Hepatocyte (in vitro differentiated cells): ENCODE measurements at regions not wholly inside any gene's neighbourhood (a gene's known extent, or its start where the extent isn't known, plus 50 kb on each side); places are given as distances from the start of the nearest gene placed in this dataset.

Experiments used
- EZH2 ChIP-seq: fragments of 200-600 bp; sonication (generic); IDR thresholded peaks from 2 replicates; pipeline ENCODE4 v1.6.1; 2016; ENCODE audit warnings: antibody characterized with exemption, mild to moderate bottlenecking, borderline replicate concordance
- EZH2phosphoT487 ChIP-seq: fragments of 200-600 bp; sonication (generic); IDR thresholded peaks from one replicate; pipeline ENCODE4 v1.6.1; 2018; ENCODE audit warnings: antibody characterized with exemption, mild to moderate bottlenecking, low read depth, moderate library complexity; ENCODE audit not compliant: unreplicated experiment, severe bottlenecking
- TF ChIP-seq, protein P1 (sequence below): fragments of 200-600 bp; sonication (generic); IDR thresholded peaks from 2 replicates; pipeline ENCODE4 v1.5.1; 2016; ENCODE audit warnings: antibody characterized with exemption, mild to moderate bottlenecking; ENCODE audit not compliant: poor library complexity

DNA sequence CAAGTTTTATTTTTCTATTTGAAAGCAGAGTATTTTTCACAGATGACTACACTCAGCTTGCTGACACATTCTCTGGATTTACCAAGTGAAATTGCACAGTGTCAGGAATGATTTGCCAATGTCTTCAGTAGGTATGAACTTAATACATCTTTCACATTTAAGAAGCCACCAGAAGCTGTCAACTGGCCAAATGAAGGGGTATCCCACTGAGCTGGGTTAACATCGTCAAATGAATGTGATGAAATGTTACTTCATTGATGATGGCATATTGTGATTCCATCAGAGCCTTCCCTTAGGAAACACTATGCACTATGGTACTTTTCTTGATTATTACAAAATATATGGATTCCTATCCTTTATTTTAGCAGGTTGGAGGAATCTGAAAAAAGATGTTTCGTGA lies 592.3 kb downstream of the FGF9 start:
- TF ChIP-seq, protein P1, sequence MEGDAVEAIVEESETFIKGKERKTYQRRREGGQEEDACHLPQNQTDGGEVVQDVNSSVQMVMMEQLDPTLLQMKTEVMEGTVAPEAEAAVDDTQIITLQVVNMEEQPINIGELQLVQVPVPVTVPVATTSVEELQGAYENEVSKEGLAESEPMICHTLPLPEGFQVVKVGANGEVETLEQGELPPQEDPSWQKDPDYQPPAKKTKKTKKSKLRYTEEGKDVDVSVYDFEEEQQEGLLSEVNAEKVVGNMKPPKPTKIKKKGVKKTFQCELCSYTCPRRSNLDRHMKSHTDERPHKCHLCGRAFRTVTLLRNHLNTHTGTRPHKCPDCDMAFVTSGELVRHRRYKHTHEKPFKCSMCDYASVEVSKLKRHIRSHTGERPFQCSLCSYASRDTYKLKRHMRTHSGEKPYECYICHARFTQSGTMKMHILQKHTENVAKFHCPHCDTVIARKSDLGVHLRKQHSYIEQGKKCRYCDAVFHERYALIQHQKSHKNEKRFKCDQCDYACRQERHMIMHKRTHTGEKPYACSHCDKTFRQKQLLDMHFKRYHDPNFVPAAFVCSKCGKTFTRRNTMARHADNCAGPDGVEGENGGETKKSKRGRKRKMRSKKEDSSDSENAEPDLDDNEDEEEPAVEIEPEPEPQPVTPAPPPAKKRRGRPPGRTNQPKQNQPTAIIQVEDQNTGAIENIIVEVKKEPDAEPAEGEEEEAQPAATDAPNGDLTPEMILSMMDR = no peak
- TF ChIP-seq EZH2 (no peak), EZH2phosphoT487 (no peak)
